WTC11 (cell line): ENCODE measurements at regions not wholly inside any gene's neighbourhood (a gene's known extent, or its start where the extent isn't known, plus 50 kb on each side); places are given as distances from the start of the nearest gene placed in this dataset.

ENCODE experiments used
- AFF4 ChIP-seq: sonication (generic); formaldehyde crosslinking; IDR thresholded peaks from 2 replicates; pipeline ENCODE4 v1.8.1; 2023; ENCODE audit warnings: mild to moderate bottlenecking, missing genetic modification reagents, borderline replicate concordance
- ATF3 ChIP-seq: sonication (generic); formaldehyde crosslinking; conservative IDR thresholded peaks from 2 replicates; pipeline ENCODE4 v1.8.1; 2022; ENCODE audit warnings: mild to moderate bottlenecking, missing genetic modification reagents
- CREB1 ChIP-seq: sonication (generic); formaldehyde crosslinking; IDR thresholded peaks from 2 replicates; pipeline ENCODE4 v1.8.0; 2023; ENCODE audit warnings: mild to moderate bottlenecking, missing genetic modification reagents
- CTCF ChIP-seq: fragments of 200-600 bp; IDR thresholded peaks from 2 replicates; pipeline ENCODE4 v1.8.0; 2022; ENCODE audit warnings: antibody characterized with exemption
- E2F4 ChIP-seq: sonication (generic); formaldehyde crosslinking; IDR thresholded peaks from 2 replicates; pipeline ENCODE4 v1.8.1; 2022; ENCODE audit warnings: low read depth, mild to moderate bottlenecking, moderate library complexity, missing genetic modification reagents, borderline replicate concordance
- GABPB1 ChIP-seq: sonication (generic); formaldehyde crosslinking; IDR thresholded peaks from 2 replicates; pipeline ENCODE4 v1.8.1; 2023; ENCODE audit warnings: mild to moderate bottlenecking, missing genetic modification reagents
- MAX ChIP-seq: sonication (generic); formaldehyde crosslinking; IDR thresholded peaks from 2 replicates; pipeline ENCODE4 v1.8.0; 2022; ENCODE audit warnings: mild to moderate bottlenecking, missing genetic modification reagents
- ZNF219 ChIP-seq: sonication (generic); formaldehyde crosslinking; IDR thresholded peaks from 2 replicates; pipeline ENCODE4 v1.8.0; 2023; ENCODE audit warnings: missing genetic modification reagents, mild to moderate bottlenecking, borderline replicate concordance
- ZNF416 ChIP-seq: fragments of 250-450 bp; sonication (Bioruptor Pico); IDR thresholded peaks from 2 replicates; pipeline ENCODE4 v1.9.0; 2021; ENCODE audit warnings: mild to moderate bottlenecking, inconsistent platforms

GRCh38 chr5:2393556-2393955, 357.9 kb downstream of the IRX2 start:
- no peak for TF ChIP-seq CTCF
- no peak for TF ChIP-seq MAX (CRISPR knock-in tag)
- no peak for TF ChIP-seq CREB1 (CRISPR knock-in tag)
- no peak for TF ChIP-seq AFF4
- TF ChIP-seq ZNF219 (CRISPR knock-in tag) = no peak
- no peak for TF ChIP-seq GABPB1 (CRISPR knock-in tag)
- TF ChIP-seq ATF3 = no peak
- no peak for TF ChIP-seq ZNF416
- no peak for TF ChIP-seq E2F4 (CRISPR knock-in tag)
